GM18870 (cell line): ENCODE measurements at regions not wholly inside any gene's neighbourhood (a gene's known extent, or its start where the extent isn't known, plus 50 kb on each side); places are given as distances from the start of the nearest gene placed in this dataset.
"Not testable (repeated sequence)": the region's sequence is repeated elsewhere in the genome, so short reads cannot be mapped to it uniquely, and the experiment has no call there.

ENCODE experiments used
- ATAC-seq: cut with Tn5 transposase; IDR thresholded peaks from one replicate; pipeline ENCODE4 v1.9.1; 2021; ENCODE audit warnings: moderate library complexity; ENCODE audit not compliant: unreplicated experiment

DNA sequence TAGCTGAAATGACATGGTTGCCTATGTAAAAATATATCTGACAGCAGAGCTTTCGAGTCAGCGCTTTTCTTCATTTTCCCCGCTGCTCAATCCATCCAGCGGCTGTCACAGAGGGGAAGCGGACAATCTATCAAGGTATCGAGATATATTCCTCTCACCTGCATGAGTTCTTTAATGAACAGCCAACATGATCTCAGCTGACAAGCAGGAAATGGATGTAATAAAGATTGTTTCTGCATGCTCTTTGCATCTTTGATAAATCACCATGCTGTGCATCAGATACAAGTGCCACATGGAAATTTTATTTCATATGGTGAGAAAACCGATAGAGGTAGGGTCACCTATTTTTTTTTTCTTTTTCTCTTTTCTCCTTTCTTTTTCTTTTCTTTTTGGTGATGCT, 602.3 kb upstream of the MMS22L start:
- no peak for ATAC-seq

DNA sequence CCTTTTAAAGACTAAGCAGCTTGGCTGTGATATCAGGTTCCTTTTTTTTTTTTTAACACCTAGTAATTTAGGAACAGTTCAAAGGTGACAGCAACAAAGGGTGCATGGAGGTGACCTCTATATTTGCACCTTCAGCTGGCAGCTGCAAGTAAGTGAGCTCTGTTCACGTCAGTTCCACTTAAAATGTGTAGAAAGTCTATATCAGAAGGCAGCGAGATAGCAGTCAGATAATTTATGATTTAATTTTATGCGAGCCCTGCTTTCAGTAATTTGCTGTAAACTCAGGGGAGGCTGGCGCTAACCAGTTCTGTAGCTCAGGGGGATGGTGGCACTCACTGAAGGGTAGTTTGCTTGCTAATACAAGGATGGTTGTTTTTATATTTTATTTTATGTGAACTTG, 602.8 kb upstream of the MMS22L start:
- ATAC-seq, result no peak

GRCh38 chr6:97901531-97901930, 618.5 kb upstream of the MMS22L start:
- no peak for ATAC-seq

- ATAC-seq, result no peak
These were observed 626.4 kb upstream of the MMS22L start for GRCh38 chr6:97909380-97909779.

DNA sequence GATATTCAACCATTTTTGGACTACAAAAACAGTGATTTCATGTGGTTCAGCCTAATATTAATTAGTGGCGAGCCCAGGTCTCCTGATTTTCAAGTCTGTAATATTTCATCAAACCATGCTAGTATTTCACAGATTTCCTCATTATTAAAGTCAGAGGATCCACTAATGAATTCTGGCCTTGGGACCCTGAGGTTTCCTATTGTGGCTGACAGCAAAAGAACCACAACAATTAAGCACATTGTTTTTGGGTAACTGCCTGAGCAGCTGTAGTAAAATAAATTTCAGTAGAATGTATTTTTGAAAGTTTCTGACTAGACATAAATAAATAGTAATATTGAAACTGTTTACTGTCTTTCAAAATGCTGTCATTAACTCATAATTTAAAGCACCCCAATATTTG, 630.7 kb upstream of the MMS22L start:
- ATAC-seq, result no peak

DNA sequence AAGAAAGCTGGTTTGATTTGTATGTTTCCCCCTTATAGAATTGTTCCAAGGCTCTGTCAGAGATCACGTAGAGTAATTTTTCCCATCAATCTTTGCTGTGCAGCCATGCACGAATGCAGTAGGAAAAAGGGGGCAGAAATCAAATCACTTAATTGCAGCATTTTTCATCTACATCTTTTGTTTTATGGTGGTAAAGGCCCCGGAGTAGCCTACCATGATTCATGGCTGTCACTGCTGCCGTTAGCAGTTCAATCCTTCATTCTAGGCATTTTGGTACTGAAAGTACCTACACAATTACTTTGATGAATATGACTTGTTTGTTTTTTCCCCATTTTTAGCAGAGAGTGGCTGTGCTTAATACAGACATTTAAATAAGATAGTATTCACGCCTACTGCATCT, 631.9 kb upstream of the MMS22L start:
- no peak for ATAC-seq

DNA sequence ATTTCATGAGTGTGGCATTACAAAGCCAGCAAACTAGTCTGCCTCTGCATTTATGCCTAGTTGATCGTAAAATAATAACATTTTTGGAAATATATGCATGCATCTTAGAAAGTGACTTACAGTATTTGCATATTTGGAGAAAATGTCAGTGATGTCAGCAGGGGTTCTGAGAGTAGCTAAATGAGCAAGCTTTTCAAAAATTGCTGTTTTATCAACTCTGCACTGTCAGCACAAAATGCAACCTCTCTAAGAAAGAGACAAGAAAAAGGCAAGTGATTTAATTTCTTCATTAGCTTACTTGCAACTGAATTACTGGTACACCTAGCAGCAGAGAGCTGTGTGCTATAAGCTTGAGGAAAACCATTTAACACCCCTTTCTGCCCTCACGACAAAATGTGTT, 632.5 kb upstream of the MMS22L start:
- ATAC-seq, result no peak

- no peak for ATAC-seq
These were observed 634.4 kb upstream of the MMS22L start for GRCh38 chr6:97917369-97917768.

GRCh38 chr6:97919046-97919445, 636.0 kb upstream of the MMS22L start:
- no peak for ATAC-seq

DNA sequence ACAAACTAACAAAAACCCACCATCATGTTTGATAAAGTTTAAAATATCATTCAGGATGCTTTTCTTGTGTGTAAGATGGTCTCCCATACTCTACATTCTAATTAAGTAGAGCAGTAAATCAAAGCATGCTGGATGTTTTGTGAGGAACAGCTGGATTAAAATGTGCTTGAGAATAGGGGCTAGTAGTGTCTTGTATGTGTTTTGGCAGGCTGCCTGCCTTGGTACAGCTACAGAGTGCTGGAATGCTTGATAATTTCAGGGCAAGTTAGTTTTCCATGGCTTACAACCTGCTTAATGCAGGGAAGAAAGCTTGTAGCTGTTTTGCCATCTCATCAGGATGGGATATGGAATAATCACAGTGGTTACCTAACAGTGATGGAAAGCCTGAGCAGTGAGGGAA, 636.6 kb upstream of the MMS22L start:
- no peak for ATAC-seq

GRCh38 chr6:97923249-97923648, 640.2 kb upstream of the MMS22L start:
- no peak for ATAC-seq

GRCh38 chr6:97925504-97925903, 642.5 kb upstream of the MMS22L start:
- ATAC-seq, result no peak

GRCh38 chr6:97939440-97940168, 656.6 kb upstream of the MMS22L start:
- ATAC-seq, result no peak

DNA sequence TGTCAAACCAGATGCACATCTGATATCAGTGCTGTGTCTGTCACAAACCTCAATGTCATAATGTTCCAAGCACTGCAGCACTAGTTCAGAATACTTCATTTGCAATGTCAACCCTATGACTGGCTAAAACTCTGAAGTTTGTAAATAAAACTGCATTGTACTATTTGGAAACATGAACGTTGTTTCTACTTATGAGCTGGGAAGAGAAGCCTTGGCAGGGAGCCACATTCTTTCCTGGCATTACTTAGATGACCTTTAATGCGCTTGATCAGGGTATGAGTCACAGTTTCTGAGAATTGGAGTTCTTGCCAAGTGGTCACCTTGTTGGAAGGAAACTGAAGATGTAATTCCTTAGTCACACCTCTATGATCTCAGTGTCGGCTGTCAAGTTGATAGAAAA, 664.8 kb upstream of the MMS22L start:
- ATAC-seq, result no peak

DNA sequence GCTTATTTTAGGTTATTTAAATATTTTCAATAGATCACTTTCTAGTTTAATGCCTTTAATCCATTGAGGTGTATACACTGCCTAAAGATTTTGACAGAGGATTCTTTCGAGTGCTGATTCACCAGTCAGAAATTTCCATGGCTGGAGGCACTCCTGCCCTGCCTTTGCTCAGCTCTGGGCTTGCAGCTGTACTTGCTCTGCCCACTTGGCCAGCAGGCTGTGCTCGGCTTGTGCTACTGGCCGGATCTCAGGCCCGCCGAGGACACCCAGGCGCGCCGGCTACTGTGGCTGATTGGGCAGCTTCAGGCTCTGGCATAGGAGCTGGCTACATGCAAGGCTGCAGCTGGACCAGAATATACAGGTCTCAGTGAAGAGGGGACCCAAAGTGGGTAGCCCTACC, 675.1 kb upstream of the MMS22L start:
- no peak for ATAC-seq

DNA sequence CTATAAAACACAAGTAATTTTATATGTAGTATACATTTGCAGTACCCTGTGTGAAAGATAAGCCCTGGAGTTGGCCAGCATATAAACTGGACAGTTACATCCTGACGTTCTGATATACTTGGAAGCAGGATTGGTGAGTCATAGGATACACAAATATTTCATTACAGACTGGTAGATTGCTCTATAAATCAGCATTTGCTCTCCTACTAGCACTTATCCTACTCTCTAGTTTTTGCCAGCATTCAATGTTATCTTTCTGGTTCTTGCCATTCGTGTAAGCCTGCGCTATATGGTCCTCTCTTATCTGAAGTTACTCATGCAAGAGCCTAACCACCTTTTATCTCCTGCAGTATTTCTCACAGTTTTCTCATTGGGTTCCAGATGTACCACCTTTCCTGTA, 680.2 kb upstream of the MMS22L start:
- ATAC-seq, result no peak

DNA sequence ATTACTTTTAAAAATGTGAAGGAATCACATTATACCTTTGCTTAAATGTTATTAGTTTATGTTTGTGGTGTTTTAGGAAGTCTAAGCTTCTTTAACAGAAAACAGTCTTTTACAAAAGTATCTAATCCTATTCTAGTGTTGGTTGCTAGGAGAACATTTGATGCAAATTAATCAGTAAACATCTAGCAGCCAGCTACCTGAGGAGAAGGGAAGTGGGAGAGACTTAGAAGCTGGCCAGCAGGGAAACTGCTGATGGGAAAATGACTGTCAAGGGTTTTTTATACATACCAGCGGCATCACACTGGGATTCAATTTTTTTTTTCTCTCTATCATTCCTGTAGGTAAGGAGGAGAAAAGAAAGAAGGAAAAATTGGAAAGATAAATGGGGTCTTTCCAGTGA, 686.0 kb upstream of the MMS22L start:
- ATAC-seq, result no peak

- ATAC-seq, result no peak
These were observed 694.1 kb upstream of the MMS22L start for GRCh38 chr6:97977084-97977483.

DNA sequence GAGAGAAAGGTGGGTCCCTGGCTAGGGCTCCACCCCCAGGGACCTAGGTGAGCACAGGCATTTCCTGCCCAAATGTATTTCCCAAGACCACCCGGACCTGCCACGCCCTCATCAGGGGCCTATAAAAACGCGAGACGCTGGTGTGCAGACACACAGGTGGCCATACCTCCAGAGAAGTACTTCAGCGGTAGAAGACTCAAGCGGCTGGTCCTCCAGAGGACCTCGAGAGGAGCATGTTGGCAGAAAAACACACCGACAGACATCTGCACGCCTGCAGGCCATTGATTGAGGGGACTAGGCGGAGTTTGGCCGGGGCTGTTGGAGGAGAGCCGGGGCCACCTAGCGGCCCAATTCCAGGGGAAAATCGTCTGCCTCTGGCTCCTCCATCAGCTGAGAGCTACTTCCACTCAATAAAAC, 695.8 kb upstream of the MMS22L start:
- ATAC-seq, result no peak

DNA sequence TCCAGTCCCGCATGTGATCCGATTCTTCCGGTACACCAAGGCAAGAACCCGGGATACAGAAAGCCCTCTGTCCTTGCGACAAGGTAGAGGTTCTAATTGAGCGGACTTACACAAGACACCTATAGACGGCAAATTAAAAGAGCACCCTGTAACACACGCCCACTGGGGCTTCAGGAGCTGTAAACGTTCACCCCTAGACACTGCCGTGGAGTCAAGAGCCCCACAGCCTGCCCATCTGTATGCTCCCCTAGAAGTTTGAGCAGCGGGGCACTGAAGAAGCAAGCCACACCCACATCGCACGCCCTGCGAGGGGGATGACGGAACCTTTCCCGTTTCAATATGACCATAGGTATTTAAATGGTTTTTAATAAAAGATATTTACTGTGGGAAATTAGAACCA, 696.3 kb upstream of the MMS22L start:
- ATAC-seq, result not testable (repeated sequence)

- no peak for ATAC-seq
These were observed 706.4 kb upstream of the MMS22L start for GRCh38 chr6:97989451-97989850.

- no peak for ATAC-seq
These were observed 712.1 kb upstream of the MMS22L start for GRCh38 chr6:97995158-97995557.

DNA sequence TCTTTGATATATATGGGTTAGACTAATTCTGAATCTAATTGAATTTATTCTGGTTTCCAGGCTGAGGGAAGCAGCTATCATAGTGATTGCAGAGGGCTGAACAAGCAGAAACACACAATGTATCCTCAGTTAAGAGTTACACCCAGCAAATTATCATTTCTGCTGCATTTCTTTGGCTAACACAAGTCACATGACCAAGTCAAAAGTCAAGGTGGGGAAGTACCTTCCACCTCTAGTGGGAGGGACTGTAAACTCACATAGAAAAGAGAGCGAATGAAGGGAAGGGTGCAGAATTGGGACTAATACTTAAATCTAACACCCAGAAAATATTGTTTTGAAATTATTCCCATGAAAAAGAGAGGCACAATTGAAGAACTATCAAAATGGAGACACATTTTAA, 719.7 kb upstream of the MMS22L start:
- no peak for ATAC-seq
